ENCODE measurements at regions not wholly inside any gene's neighbourhood (a gene's known extent, or its start where the extent isn't known, plus 50 kb on each side); places are given as distances from the start of the nearest gene placed in this dataset.

DNA sequence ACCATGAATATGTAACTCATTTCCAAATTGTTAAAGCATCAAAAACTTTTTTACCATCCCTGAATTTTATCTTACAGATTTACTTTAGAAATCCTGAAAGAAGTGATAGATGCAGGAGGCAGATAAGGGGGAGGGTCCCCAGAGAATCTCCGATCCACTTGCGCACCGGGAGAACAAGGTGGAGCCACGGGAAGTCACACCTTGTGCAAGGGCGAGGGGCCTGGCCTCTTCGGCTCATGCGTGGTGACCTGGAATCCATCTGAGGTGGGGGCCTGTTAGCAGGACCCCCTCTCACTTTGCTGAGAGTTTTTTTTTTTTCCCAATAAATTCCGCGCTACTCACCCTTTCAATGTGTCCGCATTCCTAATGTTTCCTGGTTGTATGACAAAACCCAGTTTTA lies 80.2 kb upstream of the CDKN3 start:
- DNase-seq = no peak

DNA sequence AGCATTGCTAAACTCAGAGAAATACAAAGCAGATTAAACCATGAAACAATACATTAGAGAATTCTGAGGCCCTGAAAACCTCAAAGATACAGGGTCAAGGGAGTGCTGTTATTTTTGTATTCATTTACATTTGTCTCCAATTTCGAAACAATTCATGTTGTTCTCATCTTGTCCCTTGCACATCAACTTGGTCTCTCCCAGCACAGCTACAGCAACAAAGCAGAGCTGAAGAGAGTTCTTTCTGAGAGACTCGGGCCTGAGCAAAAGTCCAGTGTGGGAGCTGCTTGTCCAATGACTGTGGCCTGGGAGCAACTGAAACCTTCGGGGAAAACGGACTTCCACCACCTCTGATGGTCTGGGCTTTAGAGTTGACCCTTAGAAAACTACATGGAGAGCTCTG lies 79.4 kb upstream of the CDKN3 start:
- DNase-seq = no peak

- DNase-seq = no peak
These were observed 74.6 kb upstream of the CDKN3 start for GRCh38 chr14:54322246-54322645.

DNA sequence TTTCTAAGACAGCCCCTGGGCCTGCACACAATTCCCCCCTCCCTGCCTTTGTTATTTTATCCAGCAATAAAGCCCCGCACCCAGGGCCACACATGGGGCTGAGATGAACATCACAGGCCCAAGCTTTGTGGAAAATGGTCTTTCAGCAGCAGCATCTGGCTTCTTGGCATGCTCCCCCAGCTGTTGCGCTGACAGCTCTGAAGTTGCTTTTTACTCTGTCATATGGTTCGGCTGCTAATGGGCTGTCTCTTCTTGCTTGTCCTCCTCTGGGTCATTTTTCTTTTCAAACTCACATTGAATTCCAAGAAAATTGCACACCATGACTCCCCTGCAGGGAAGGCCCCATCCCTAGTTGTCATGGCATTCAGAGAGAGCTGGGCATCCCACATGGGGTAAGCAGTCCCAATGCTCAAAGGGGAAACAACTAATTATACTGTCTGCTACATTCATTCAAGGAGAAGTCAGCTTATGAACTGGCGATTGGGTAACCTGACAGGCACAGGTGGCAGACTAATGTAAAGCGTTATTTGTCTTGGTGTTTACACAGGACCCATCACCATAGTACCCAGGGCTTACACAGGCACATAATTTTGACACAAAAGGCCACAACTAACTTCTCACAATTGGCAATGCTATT lies 74.0 kb upstream of the CDKN3 start:
- DNase-seq = no peak

- DNase-seq = no peak
These were observed 71.0 kb upstream of the CDKN3 start for GRCh38 chr14:54325766-54326165.

GRCh38 chr14:54329082-54329695 lies 67.6 kb upstream of the CDKN3 start:
- DNase-seq = no peak

DNA sequence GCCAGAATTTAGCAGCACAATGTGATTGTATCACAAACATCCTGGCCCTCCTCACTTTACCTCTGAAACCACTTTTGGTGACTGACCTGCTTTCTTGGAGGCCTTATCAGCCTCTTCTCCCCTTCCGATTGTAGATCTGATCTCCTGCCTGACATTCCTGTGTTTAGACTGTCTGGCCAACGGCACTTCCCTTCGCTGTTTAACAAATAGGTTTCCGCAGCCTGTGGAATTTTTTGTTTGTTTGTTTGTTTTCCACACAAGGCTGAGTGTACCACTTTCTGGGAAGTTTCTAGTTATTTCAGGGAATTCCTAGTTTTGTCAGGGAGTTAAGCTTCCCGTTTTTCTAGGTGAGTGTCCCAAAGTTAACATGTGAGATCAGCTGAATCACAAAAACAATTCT lies 65.9 kb upstream of the CDKN3 start:
- DNase-seq = no peak

DNA sequence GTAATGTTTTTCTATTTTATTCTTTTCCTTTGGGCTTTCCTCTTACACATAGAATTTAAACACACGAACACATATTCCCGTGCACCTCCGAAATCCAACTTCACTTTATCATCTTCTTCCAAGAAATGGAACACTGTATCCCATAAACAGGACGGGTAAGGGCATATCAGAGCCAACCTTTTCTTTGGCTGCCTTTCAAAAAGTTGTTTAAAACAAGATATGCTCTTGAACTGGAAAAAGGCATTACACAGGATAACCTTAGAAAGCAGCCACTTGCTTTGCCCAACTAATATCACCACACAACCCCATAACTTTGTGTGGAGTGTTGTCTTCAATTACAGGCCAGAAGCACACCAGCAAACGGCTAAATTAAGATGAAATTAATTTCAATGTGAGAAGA lies 65.3 kb upstream of the CDKN3 start:
- no peak for DNase-seq

- no peak for DNase-seq
These were observed 64.3 kb upstream of the CDKN3 start for GRCh38 chr14:54332490-54332889.

DNA sequence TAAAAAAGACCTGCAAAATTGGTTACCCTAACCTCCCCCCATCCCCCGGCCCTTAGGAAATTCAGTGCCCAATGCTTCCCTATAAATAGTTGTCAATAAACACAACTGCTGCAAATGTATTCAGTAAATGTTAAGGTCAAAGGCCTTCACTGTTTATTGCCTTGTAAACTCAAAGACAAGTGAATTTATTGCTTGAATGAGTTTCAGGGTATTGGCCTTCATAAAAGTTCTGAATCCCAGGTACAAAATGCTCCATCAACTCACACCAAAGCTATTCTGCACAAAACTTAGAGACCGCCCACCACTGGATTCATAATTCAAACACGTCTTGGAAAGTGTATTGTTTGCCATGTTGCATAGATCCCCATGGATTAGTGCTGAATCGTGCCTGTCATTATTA lies 63.3 kb upstream of the CDKN3 start:
- no peak for DNase-seq

DNA sequence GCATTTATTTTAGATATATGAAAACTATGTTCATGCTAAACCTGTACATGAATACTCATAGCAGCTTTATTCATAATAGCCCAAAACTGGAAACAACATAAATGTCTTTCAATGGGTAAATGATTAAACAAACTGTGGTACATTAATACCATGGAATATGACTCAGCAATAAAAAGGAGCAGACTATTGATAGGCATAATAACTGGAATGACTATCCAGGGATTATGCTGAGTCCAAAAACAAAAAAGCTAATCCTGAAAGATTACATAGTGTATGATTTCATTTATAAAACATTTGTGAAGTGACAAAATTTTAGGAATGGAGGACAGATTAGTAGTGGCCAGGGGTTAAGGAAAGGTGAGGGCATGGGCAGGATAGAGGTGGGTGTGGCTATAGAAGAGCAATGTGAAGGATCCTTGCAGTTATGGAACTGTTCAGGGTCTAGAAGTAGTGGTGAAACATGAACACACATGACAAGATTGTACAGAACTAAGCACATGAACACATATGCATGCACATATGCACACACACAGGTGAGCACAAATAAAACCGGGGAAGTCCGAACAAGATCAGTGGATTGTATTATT lies 61.1 kb upstream of the CDKN3 start:
- no peak for DNase-seq

DNA sequence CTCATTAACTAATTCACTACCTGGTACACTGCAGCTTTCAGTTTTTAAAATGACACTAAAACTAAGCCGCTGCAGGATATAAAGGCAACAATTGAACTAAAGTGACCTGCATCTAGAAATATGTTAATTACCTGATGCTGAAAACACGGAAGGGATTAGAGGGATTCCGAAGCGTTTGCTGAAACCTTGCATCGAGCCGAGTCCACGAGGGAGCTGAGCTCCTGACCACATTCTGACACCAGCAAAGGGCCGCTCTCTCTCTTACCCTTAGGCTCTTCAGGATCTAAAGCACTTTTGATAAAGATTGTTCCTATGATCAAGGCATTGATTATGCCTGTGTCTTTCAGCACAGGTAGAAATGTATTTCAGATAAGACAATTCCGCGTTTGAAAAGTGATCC lies 59.5 kb upstream of the CDKN3 start:
- DNase-seq = no peak

DNA sequence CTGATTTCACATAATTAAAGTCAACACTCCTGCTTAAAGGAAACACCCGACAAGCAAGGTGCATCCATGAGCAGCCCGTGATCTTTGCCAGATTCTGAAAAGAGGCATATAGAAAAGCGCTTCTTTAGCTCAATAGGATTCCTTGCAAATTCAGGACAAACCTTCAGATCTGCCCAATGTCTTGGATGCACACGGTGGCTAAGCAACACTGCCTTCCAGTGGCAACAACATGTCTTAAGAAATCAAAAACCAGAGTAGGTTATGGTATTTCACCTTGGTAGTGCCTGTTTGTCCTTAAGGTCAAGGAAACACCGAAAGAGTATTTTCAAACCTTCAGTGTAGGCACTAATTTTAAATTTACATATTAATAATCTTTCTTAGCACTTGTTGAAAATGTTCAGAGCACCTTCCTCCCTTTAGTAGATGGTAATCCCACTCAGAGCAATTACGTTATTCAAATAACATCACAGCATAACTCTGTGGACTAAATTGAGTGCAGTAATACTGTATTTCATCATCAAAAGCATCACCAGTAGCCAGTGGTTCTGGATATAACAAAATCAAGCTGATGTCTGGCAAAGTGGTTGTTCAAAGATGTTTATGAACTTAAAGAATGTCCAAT lies 58.0 kb upstream of the CDKN3 start:
- DNase-seq = no peak

DNA sequence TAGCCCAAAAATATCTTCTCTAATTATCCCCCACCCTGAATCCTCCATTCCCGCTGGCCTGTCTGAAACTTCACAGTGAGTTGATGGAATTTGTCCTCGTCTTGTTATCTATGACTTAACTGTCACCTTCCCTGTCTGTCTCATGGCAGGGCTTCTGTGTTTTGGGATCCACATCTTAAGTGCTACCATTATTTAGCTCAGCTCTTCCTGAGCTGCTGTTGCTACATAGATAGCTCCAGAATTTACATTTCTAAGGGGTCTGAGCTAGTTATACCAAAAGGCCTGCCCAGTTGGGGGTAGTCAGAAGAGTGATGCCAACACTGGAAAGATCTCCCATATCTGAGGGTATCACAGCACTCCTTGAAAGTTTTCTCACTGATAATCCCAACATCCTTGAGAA lies 57.0 kb upstream of the CDKN3 start:
- no peak for DNase-seq

DNA sequence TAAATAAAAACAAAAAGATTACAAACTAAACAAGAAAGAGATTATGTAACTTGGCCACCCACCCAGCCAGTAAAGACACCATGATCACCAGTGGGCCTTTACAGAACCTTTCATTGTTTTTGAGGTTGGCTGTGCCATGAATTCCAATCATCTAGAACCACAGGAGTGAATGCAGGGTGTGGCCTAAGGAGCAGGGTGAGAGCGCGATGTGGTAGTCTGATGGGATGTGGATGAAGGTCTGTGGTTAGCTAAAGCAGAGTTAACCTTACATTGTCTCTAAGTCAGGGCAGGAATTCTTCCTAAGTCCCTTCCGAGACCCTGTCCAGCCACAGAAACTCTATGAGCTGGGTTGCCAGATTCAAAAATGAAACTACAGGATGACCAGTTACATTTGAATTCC lies 54.0 kb upstream of the CDKN3 start:
- no peak for DNase-seq

GRCh38 chr14:54343272-54344121 lies 53.3 kb upstream of the CDKN3 start:
- DNase-seq = no peak

DNA sequence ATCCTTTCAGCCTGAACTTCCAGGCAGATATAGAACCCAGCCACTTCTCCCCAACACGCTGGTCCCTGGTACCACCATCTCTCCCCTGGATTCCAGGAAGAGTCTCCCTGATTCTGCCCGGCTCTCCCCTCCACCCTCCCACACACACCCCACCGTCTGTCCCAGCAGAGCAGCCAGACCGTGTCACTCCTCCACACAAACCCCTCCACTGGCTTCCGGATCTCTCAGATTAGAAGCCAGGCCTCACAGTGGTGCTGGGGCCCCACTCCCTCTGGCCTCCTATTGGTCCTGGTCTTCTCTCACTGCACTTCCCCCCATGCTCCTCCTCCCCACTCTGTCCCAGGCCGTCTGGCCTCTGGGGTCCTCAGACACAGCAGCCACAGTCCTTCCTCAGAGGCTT lies 52.4 kb upstream of the CDKN3 start:
- DNase-seq = no peak

DNA sequence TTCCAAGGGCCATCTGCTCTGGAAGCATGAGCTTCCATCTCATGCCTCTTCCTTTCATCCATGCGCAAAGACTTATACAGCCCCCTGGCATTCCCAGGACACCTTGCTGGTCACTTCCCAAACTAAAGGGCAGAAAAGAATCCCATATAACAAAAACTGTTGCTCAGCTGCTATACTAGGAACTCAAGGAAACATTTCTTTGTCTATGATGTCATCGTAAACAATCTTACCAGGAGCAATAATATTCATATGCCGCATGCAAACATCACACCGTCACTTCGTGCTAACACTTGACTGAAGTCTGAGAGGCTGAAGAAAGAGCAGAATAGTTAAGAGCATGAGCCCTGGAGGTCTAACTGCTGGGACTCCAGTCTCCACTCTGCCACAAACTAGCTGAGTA lies 50.5 kb upstream of the CDKN3 start:
- DNase-seq = no peak

Measured in activated naive CD4-positive, alpha-beta T cell treated with Interleukin-2 at 50 U/mL for 16 hours (primary cell).